ENCODE measurements at regions not wholly inside any gene's neighbourhood (a gene's known extent, or its start where the extent isn't known, plus 50 kb on each side); places are given as distances from the start of the nearest gene placed in this dataset.
A peak's percentile ranks its signal among the peaks of the same experiment; 100 is the strongest.

DNA sequence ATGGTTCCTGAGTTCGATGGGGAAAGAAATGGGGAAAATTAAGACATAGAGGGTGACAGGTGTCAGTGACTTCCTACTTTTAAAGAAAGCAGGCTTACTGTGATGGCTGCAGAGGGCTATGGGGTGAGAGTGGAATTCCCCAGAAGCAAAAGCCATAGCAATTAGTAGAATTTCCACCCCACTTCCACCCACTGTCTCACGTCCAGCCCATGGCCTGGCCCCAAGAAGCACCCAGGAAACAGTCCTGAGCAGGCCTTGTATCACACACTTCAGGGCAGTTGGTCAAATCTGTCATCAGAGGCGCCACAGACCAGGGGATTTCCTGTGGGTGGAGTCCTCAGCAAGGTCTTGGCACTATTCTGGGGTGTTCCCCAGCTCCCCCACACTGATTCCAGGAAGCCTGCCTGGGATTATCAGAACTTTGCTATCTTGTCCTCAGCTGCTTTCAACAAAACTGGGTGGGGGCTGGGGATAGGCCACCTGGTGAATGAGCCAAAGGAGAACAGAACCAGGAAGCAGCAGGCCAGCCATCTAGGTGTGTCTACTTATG lies 120.1 kb upstream of the CCND2 start:
- TF ChIP-seq, protein P1, sequence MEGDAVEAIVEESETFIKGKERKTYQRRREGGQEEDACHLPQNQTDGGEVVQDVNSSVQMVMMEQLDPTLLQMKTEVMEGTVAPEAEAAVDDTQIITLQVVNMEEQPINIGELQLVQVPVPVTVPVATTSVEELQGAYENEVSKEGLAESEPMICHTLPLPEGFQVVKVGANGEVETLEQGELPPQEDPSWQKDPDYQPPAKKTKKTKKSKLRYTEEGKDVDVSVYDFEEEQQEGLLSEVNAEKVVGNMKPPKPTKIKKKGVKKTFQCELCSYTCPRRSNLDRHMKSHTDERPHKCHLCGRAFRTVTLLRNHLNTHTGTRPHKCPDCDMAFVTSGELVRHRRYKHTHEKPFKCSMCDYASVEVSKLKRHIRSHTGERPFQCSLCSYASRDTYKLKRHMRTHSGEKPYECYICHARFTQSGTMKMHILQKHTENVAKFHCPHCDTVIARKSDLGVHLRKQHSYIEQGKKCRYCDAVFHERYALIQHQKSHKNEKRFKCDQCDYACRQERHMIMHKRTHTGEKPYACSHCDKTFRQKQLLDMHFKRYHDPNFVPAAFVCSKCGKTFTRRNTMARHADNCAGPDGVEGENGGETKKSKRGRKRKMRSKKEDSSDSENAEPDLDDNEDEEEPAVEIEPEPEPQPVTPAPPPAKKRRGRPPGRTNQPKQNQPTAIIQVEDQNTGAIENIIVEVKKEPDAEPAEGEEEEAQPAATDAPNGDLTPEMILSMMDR (IDR thresholded peaks at IDR 0.05 in 2 of 3, conservative IDR thresholded peaks at IDR 0.05 in 1 of 3; ENCODE audit: control insufficient read depth in 2 of 3, extremely low read depth in 1 of 3, insufficient read depth in 1 of 3, low read depth in 3 of 3, low read length in 3 of 3) = peak; percentile 8 to 19 (median 13); a peak in 2 of 6 replicates
- TF ChIP-seq RFX5 (IDR thresholded peaks at IDR 0.05; ENCODE audit: low read depth, low read length) = no peak
- peak; percentile 61 to 76 for TF ChIP-seq BHLHE40 (IDR thresholded peaks at IDR 0.05; ENCODE audit: borderline replicate concordance in 1 of 2, low read depth in 2 of 2, low read length in 1 of 2)
- TF ChIP-seq CHD1 (IDR thresholded peaks at IDR 0.05; ENCODE audit: low read depth, low read length) = no peak
- TF ChIP-seq EZH2 (IDR thresholded peaks at IDR 0.05; ENCODE audit: borderline replicate concordance, control insufficient read depth, low read depth, low read length) = no peak
- TF ChIP-seq, protein P2, sequence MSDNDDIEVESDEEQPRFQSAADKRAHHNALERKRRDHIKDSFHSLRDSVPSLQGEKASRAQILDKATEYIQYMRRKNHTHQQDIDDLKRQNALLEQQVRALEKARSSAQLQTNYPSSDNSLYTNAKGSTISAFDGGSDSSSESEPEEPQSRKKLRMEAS (IDR thresholded peaks at IDR 0.05; ENCODE audit: low read depth, low read length) = no peak
- peak in 1 of 2 experiments; percentile 39; a peak in 1 of 3 replicates for TF ChIP-seq EGR1 (IDR thresholded peaks at IDR 0.05; ENCODE audit: borderline replicate concordance in 1 of 2, low read depth in 2 of 2, low read length in 2 of 2)
- TF ChIP-seq, protein P3, sequence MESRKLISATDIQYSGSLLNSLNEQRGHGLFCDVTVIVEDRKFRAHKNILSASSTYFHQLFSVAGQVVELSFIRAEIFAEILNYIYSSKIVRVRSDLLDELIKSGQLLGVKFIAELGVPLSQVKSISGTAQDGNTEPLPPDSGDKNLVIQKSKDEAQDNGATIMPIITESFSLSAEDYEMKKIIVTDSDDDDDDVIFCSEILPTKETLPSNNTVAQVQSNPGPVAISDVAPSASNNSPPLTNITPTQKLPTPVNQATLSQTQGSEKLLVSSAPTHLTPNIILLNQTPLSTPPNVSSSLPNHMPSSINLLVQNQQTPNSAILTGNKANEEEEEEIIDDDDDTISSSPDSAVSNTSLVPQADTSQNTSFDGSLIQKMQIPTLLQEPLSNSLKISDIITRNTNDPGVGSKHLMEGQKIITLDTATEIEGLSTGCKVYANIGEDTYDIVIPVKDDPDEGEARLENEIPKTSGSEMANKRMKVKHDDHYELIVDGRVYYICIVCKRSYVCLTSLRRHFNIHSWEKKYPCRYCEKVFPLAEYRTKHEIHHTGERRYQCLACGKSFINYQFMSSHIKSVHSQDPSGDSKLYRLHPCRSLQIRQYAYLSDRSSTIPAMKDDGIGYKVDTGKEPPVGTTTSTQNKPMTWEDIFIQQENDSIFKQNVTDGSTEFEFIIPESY (IDR thresholded peaks at IDR 0.05) = no peak
- peak; percentile 32; the same call in 1 of the 2 replicates for TF ChIP-seq ZSCAN29 (IDR thresholded peaks at IDR 0.05)
- no peak for TF ChIP-seq CHD4 (IDR thresholded peaks at IDR 0.05)
- TF ChIP-seq KDM1A (IDR thresholded peaks at IDR 0.05; ENCODE audit: borderline replicate concordance) = no peak
- no peak for TF ChIP-seq SP1 (IDR thresholded peaks at IDR 0.05; ENCODE audit: low read depth, low read length)
